ENCODE measurements at regions not wholly inside any gene's neighbourhood (a gene's known extent, or its start where the extent isn't known, plus 50 kb on each side); places are given as distances from the start of the nearest gene placed in this dataset.

GRCh38 chr5:124583469-124584350 is 162.7 kb downstream of the ZNF608 start:
- no peak for TF ChIP-seq PPARA (CRISPR knock-in tag; IDR thresholded peaks at IDR 0.05; ENCODE audit: borderline replicate concordance)
- TF ChIP-seq ISL1 (CRISPR knock-in tag; IDR thresholded peaks at IDR 0.05) = no peak
- no peak for TF ChIP-seq GLIS3 (CRISPR knock-in tag; IDR thresholded peaks at IDR 0.05)
- no peak for TF ChIP-seq CREB5 (CRISPR knock-in tag; IDR thresholded peaks at IDR 0.05; ENCODE audit: low read depth)
- TF ChIP-seq, protein P1, sequence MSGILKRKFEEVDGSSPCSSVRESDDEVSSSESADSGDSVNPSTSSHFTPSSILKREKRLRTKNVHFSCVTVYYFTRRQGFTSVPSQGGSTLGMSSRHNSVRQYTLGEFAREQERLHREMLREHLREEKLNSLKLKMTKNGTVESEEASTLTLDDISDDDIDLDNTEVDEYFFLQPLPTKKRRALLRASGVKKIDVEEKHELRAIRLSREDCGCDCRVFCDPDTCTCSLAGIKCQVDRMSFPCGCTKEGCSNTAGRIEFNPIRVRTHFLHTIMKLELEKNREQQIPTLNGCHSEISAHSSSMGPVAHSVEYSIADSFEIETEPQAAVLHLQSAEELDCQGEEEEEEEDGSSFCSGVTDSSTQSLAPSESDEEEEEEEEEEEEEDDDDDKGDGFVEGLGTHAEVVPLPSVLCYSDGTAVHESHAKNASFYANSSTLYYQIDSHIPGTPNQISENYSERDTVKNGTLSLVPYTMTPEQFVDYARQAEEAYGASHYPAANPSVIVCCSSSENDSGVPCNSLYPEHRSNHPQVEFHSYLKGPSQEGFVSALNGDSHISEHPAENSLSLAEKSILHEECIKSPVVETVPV (CRISPR knock-in tag; IDR thresholded peaks at IDR 0.05) = no peak
- no peak for TF ChIP-seq ZFP30 (CRISPR knock-in tag; IDR thresholded peaks at IDR 0.05)
- TF ChIP-seq ZC3H10 (CRISPR knock-in tag; IDR thresholded peaks at IDR 0.05) = no peak
- TF ChIP-seq TSHZ2 (CRISPR knock-in tag; IDR thresholded peaks at IDR 0.05) = no peak
- TF ChIP-seq PATZ1 (CRISPR knock-in tag; IDR thresholded peaks at IDR 0.05; ENCODE audit: borderline replicate concordance) = no peak
- TF ChIP-seq ESRRG (CRISPR knock-in tag; IDR thresholded peaks at IDR 0.05) = no peak
